ENCODE measurements at regions not wholly inside any gene's neighbourhood (a gene's known extent, or its start where the extent isn't known, plus 50 kb on each side); places are given as distances from the start of the nearest gene placed in this dataset.

- TF ChIP-seq CTCF (IDR thresholded peaks at IDR 0.05) (no peak), EZH2 (IDR thresholded peaks at IDR 0.05; ENCODE audit: borderline replicate concordance, insufficient read depth, low read depth, low read length, poor library complexity, severe bottlenecking) (no peak)
Measured at GRCh38 chr6:43919774-43920173, 149.8 kb downstream of the VEGFA start.

Measured in B cell (primary cell).